Thyroid gland (tissue), 4 donors: ENCODE measurements at regions not wholly inside any gene's neighbourhood (a gene's known extent, or its start where the extent isn't known, plus 50 kb on each side); places are given as distances from the start of the nearest gene placed in this dataset.

ENCODE experiments used
- DNase-seq, 2 donors: peaks; one replicate each; pipeline ENCODE4 v3.0.0-alpha.2; 2019
- H3K27ac ChIP-seq, 3 donors: fragments of 200-600 bp; sonication (generic); 1 replicate in 2 of 3; 2 replicates in 1 of 3; pipeline ENCODE4 v1.5.1; 2016 to 2019; ENCODE audit warnings: mild to moderate bottlenecking in 1 of 3, moderate library complexity in 1 of 3
- H3K27me3 ChIP-seq: fragments of 200-600 bp; sonication (generic); one replicate; pipeline ENCODE4 v1.5.1; 2019
- H3K36me3 ChIP-seq, 2 donors: fragments of 200-600 bp; sonication (generic); one replicate each; pipeline ENCODE4 v1.5.1; 2016 to 2019
- H3K4me1 ChIP-seq, 2 donors: fragments of 200-600 bp; sonication (generic); one replicate each; pipeline ENCODE4 v1.5.1; 2017 to 2019
- H3K4me3 ChIP-seq, 3 donors: fragments of 200-600 bp; sonication (generic); replicated peaks in 1 of 3; 1 replicate in 2 of 3; 2 replicates in 1 of 3; pipeline ENCODE4 v1.5.1; 2016; ENCODE audit warnings: mild to moderate bottlenecking in 1 of 3
- H3K9me3 ChIP-seq: fragments of 200-600 bp; sonication (generic); one replicate; pipeline ENCODE4 v1.5.1; 2017
- POLR2A ChIP-seq, 2 donors: fragments of 450-650 bp; IDR thresholded peaks; one replicate each; pipeline ENCODE4 v1.6.1; 2017; ENCODE audit warnings: antibody characterized with exemption in 2 of 2, mild to moderate bottlenecking in 2 of 2, moderate library complexity in 1 of 2
- WGBS, 2 donors: methylation state at CpG; one replicate each; pipeline ENCODE4 v1.1.5; 2017; 5-methylcytosine and 5-hydroxymethylcytosine counted together
- intact Hi-C: fragments of 100-400 bp; cut with DNase I; formaldehyde crosslinking; loops from one replicate; pipeline ENCODE4 v1.15.1; 2023
- TF ChIP-seq, protein P1 (sequence below), 6 experiments: fragments of 200-600 bp in 3 of 6; fragments of 450-650 bp in 3 of 6; sonication (generic) in 3 of 6; IDR thresholded peaks; one replicate each; pipeline ENCODE4 v1.5.1; 2016 to 2019; ENCODE audit warnings: antibody characterized with exemption in 6 of 6, mild to moderate bottlenecking in 2 of 6, inconsistent platforms in 1 of 6, moderate library complexity in 1 of 6

DNA sequence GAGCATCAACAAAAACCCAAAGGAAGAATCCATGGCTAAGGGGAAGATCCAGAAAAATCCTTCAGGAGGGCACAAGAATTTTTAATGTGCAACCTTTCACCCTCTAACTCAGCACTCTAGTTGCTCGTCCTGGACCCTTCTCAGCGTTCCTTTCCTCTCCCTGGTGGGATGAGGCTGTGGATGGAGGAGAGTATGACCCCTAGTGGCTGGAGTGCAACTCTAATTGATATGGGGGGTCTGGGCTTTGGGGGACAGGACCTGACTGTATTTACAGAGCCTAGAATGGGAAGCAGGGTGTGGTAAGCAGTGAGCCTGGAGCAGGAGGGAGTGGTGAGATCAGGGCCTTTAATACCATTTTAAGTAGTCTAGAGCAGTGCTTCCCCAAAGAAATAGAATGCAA, 83.9 kb upstream of the CEP85L start:
- no peak overlapping the region for H3K4me3 ChIP-seq
- WGBS, 2 donors: 41 to 66% methylated on average over 2 of the region's 2 CpGs
- H3K36me3 ChIP-seq: no peaks in the 10 kb centered on the region
- no peaks in the 10 kb centered on the region for H3K9me3 ChIP-seq
- TF ChIP-seq, protein P1, sequence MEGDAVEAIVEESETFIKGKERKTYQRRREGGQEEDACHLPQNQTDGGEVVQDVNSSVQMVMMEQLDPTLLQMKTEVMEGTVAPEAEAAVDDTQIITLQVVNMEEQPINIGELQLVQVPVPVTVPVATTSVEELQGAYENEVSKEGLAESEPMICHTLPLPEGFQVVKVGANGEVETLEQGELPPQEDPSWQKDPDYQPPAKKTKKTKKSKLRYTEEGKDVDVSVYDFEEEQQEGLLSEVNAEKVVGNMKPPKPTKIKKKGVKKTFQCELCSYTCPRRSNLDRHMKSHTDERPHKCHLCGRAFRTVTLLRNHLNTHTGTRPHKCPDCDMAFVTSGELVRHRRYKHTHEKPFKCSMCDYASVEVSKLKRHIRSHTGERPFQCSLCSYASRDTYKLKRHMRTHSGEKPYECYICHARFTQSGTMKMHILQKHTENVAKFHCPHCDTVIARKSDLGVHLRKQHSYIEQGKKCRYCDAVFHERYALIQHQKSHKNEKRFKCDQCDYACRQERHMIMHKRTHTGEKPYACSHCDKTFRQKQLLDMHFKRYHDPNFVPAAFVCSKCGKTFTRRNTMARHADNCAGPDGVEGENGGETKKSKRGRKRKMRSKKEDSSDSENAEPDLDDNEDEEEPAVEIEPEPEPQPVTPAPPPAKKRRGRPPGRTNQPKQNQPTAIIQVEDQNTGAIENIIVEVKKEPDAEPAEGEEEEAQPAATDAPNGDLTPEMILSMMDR (IDR thresholded peaks at IDR 0.05): no peak
- TF ChIP-seq POLR2A (IDR thresholded peaks at IDR 0.05): no peak
- intact Hi-C loops: no loop called here
- no peak for DNase-seq
- H3K4me1 ChIP-seq: no peaks in the 10 kb centered on the region
- no peak overlapping the region for H3K27ac ChIP-seq
- no peaks in the 10 kb centered on the region for H3K27me3 ChIP-seq

- Histone ChIP-seq H3K4me1 (no peaks in the 10 kb centered on the region), H3K27me3 (no peaks in the 10 kb centered on the region), H3K27ac (no peak overlapping the region), H3K4me3 (no peak overlapping the region), H3K9me3 (no peaks in the 10 kb centered on the region), H3K36me3 (no peaks in the 10 kb centered on the region)
- intact Hi-C loops: no loop called here
- no peak for DNase-seq
- TF ChIP-seq, protein P1 (IDR thresholded peaks at IDR 0.05): no peak
- no peak for TF ChIP-seq POLR2A (IDR thresholded peaks at IDR 0.05)
- WGBS, 2 donors: 74 to 92% methylated on average over 5 of the region's 5 CpGs
These were observed 74.6 kb upstream of the CEP85L start for GRCh38 chr6:118725944-118726343.

DNA sequence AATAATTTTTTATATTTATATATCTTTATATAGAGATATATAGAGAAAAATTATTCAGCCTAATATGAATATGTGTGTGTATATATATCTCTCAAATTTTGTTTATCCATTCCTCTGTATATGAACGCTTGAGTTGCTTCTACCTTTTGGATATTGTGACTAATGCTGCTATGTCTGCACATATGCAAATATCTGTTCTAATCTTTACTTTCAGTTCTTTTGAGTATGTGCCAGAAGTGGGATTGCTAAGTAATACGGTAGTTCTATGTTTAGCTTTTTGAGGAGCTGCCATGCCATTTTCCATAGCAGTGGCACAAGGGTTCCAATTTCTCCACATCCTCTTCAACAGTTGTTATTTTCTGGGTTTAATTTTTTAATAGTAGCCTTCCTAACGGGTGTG, 72.8 kb upstream of the CEP85L start:
- no peaks in the 10 kb centered on the region for H3K9me3 ChIP-seq
- intact Hi-C loops: no loop called here
- H3K27ac ChIP-seq: no peak overlapping the region
- 76 to 85% methylated on average over 3 of the region's 3 CpGs for WGBS, 2 donors
- DNase-seq: no peak
- no peak overlapping the region for H3K4me3 ChIP-seq
- TF ChIP-seq, protein P1 (IDR thresholded peaks at IDR 0.05): no peak
- TF ChIP-seq POLR2A (IDR thresholded peaks at IDR 0.05): no peak
- H3K4me1 ChIP-seq: no peaks in the 10 kb centered on the region
- no peaks in the 10 kb centered on the region for H3K27me3 ChIP-seq
- H3K36me3 ChIP-seq: no peaks in the 10 kb centered on the region

DNA sequence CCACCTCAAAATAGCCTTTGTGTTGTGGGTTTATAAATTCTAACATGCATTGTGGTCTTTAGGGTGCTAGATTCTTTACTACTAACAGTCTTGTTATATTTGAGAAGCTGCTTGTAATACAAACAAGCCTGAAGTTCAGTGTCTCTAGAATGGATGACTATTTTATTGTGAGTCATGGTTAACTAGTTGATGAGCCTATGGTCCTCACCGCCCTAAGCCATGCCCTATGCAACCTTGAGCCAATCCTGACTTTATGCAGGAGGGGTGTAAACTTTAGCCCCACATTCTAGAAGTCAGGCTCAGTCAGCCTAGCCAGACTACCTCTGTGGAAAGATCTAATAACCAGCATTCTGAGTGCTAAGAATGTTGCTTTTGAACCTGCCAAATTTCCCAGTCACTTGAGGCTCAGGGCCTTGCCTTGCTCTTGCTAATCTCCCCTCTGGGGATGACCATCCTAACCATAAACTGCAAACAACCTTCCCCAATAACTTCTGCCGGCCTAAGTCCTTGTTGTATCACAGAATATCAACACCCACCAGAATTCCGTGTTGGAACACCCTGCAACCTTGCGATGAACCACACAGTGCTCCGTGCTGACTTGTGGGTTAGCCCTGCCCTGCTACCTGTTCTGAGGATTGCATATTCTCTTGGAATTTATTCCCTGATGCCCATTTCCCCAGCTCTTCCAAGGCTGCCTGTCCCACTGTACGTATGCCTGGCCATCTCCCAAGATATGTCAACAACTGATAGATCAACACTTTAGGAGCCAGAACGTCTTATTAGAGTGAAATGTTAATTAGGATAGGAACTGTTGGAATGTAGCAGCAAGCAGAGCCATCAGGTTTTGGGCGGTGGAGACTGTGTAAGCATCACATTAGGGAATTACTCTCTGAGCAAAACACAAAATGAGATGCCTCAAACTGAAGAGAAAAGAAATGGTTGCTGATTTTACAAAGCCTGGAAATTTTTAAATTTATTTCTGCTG, 71.7 kb upstream of the CEP85L start:
- no peaks in the 10 kb centered on the region for H3K9me3 ChIP-seq
- H3K4me1 ChIP-seq: no peaks in the 10 kb centered on the region
- no peak overlapping the region for H3K4me3 ChIP-seq
- H3K27ac ChIP-seq: no peak overlapping the region
- DNase-seq: no peak
- no peaks in the 10 kb centered on the region for H3K36me3 ChIP-seq
- H3K27me3 ChIP-seq: no peaks in the 10 kb centered on the region
- TF ChIP-seq POLR2A (IDR thresholded peaks at IDR 0.05): no peak
- TF ChIP-seq, protein P1 (IDR thresholded peaks at IDR 0.05): no peak
- WGBS, 2 donors: 74 to 83% methylated on average over 7 to 8 of the region's 8 CpGs
- intact Hi-C loops: no loop called here

- H3K4me1 ChIP-seq: no peaks in the 10 kb centered on the region
- intact Hi-C loops: no loop called here
- H3K27ac ChIP-seq: no peak overlapping the region
- TF ChIP-seq POLR2A (IDR thresholded peaks at IDR 0.05): no peak
- TF ChIP-seq, protein P1 (IDR thresholded peaks at IDR 0.05): no peak
- no peak overlapping the region for H3K4me3 ChIP-seq
- H3K36me3 ChIP-seq: no peaks in the 10 kb centered on the region
- H3K9me3 ChIP-seq: no peaks in the 10 kb centered on the region
- no peak for DNase-seq
- no peaks in the 10 kb centered on the region for H3K27me3 ChIP-seq
These were observed 68.7 kb upstream of the CEP85L start for GRCh38 chr6:118720125-118720473.
